ENCODE measurements at regions not wholly inside any gene's neighbourhood (a gene's known extent, or its start where the extent isn't known, plus 50 kb on each side); places are given as distances from the start of the nearest gene placed in this dataset.
"Not testable (repeated sequence)": the region's sequence is repeated elsewhere in the genome, so short reads cannot be mapped to it uniquely, and the experiment has no call there.

- not testable (repeated sequence) for TF ChIP-seq SPI1 (IDR thresholded peaks at IDR 0.05; ENCODE audit: borderline replicate concordance, low read depth); CTCF (IDR thresholded peaks at IDR 0.05; ENCODE audit: insufficient read depth, low read length); POLR2AphosphoS5 (IDR thresholded peaks at IDR 0.05; ENCODE audit: low read depth); REST (IDR thresholded peaks at IDR 0.05; ENCODE audit: insufficient replicate concordance, low read depth); GABPA (IDR thresholded peaks at IDR 0.05; ENCODE audit: low read depth)
Observed at GRCh38 chr10:38292560-38292959, 198.4 kb downstream of the ZNF37A start.
